A673 (cell line): ENCODE measurements at regions not wholly inside any gene's neighbourhood (a gene's known extent, or its start where the extent isn't known, plus 50 kb on each side); places are given as distances from the start of the nearest gene placed in this dataset.

Experiments
- EZH2 ChIP-seq: fragments of 200-600 bp; sonication (generic); IDR thresholded peaks from 2 replicates; pipeline ENCODE4 v1.6.1; 2017; ENCODE audit warnings: borderline replicate concordance, low read depth, mild to moderate bottlenecking, mixed read lengths, antibody characterized with exemption, low read length; ENCODE audit not compliant: poor library complexity, severe bottlenecking
- TF ChIP-seq, protein P1 (sequence below): fragments of 300-800, 200-600 bp; sonication (generic); conservative IDR thresholded peaks from 2 replicates; pipeline ENCODE4 v1.5.1; 2017; ENCODE audit warnings: low read depth, mild to moderate bottlenecking, antibody characterized with exemption, low read length, moderate library complexity, mixed read lengths

DNA sequence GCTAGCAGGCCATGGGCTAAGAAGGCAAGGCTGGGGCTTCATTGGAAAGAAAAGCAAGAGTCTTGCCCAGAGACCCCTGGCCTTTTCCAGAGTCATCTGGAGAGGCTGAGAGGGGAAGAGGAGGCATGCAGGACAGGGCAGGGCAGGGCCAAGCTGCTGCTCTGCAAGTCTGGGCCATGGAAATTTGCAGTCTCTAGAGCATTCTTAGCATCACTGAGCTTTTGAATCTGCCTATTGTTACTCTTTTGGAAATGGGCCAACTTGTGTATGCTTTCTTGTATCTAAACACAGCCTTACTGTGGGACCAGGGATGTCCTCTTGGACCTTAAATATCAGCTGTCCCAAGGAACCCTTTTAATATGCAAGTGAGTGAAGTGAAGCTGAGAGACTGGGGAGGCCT is 560.5 kb downstream of the MID1IP1 start:
- no peak for TF ChIP-seq EZH2
- TF ChIP-seq, protein P1, sequence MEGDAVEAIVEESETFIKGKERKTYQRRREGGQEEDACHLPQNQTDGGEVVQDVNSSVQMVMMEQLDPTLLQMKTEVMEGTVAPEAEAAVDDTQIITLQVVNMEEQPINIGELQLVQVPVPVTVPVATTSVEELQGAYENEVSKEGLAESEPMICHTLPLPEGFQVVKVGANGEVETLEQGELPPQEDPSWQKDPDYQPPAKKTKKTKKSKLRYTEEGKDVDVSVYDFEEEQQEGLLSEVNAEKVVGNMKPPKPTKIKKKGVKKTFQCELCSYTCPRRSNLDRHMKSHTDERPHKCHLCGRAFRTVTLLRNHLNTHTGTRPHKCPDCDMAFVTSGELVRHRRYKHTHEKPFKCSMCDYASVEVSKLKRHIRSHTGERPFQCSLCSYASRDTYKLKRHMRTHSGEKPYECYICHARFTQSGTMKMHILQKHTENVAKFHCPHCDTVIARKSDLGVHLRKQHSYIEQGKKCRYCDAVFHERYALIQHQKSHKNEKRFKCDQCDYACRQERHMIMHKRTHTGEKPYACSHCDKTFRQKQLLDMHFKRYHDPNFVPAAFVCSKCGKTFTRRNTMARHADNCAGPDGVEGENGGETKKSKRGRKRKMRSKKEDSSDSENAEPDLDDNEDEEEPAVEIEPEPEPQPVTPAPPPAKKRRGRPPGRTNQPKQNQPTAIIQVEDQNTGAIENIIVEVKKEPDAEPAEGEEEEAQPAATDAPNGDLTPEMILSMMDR = no peak
